HG03097 (cell line): ENCODE measurements at regions not wholly inside any gene's neighbourhood (a gene's known extent, or its start where the extent isn't known, plus 50 kb on each side); places are given as distances from the start of the nearest gene placed in this dataset.

ENCODE experiments used
- ATAC-seq: cut with Tn5 transposase; IDR thresholded peaks from one replicate; pipeline ENCODE4 v1.9.1; 2021; ENCODE audit not compliant: unreplicated experiment, low FRiP score

GRCh38 chr2:223368481-223368880, 233.7 kb downstream of the SCG2 start:
- ATAC-seq = no peak

- no peak for ATAC-seq
These were observed 232.3 kb downstream of the SCG2 start for GRCh38 chr2:223369889-223370288.

GRCh38 chr2:223383315-223383714, 218.8 kb downstream of the SCG2 start:
- ATAC-seq = no peak

- no peak for ATAC-seq
These were observed 216.0 kb downstream of the SCG2 start for GRCh38 chr2:223386189-223386588.

- no peak for ATAC-seq
These were observed 215.2 kb downstream of the SCG2 start for GRCh38 chr2:223386984-223387383.

GRCh38 chr2:223389624-223390023, 212.5 kb downstream of the SCG2 start:
- no peak for ATAC-seq

- no peak for ATAC-seq
These were observed 205.2 kb downstream of the SCG2 start for GRCh38 chr2:223396993-223397392.

- no peak for ATAC-seq
These were observed 202.7 kb downstream of the SCG2 start for GRCh38 chr2:223399357-223399957.

GRCh38 chr2:223404616-223405015, 197.5 kb downstream of the SCG2 start:
- ATAC-seq = no peak

GRCh38 chr2:223414646-223415045, 187.5 kb downstream of the SCG2 start:
- no peak for ATAC-seq

- no peak for ATAC-seq
These were observed 187.1 kb downstream of the SCG2 start for GRCh38 chr2:223415071-223415470.

GRCh38 chr2:223416815-223417610, 185.1 kb downstream of the SCG2 start:
- ATAC-seq = no peak

GRCh38 chr2:223418131-223418530, 184.0 kb downstream of the SCG2 start:
- no peak for ATAC-seq

GRCh38 chr2:223418604-223419199, 183.5 kb downstream of the SCG2 start:
- ATAC-seq = no peak

GRCh38 chr2:223420048-223420447, 182.1 kb downstream of the SCG2 start:
- ATAC-seq = no peak

GRCh38 chr2:223431479-223431878, 170.7 kb downstream of the SCG2 start:
- ATAC-seq = no peak

- no peak for ATAC-seq
These were observed 168.7 kb downstream of the SCG2 start for GRCh38 chr2:223433461-223433860.

- no peak for ATAC-seq
These were observed 164.4 kb downstream of the SCG2 start for GRCh38 chr2:223437788-223438187.

GRCh38 chr2:223439184-223439583, 163.0 kb downstream of the SCG2 start:
- ATAC-seq = no peak

GRCh38 chr2:223439786-223440185, 162.4 kb downstream of the SCG2 start:
- no peak for ATAC-seq

GRCh38 chr2:223442847-223443246, 159.3 kb downstream of the SCG2 start:
- ATAC-seq = no peak

- no peak for ATAC-seq
These were observed 151.9 kb downstream of the SCG2 start for GRCh38 chr2:223450246-223450645.
